HG02970 (cell line): ENCODE measurements at regions not wholly inside any gene's neighbourhood (a gene's known extent, or its start where the extent isn't known, plus 50 kb on each side); places are given as distances from the start of the nearest gene placed in this dataset.
"Not testable (repeated sequence)": the region's sequence is repeated elsewhere in the genome, so short reads cannot be mapped to it uniquely, and the experiment has no call there.

ENCODE experiments used
- ATAC-seq: cut with Tn5 transposase; IDR thresholded peaks from one replicate; pipeline ENCODE4 v1.9.1; 2021; ENCODE audit warnings: mild to moderate bottlenecking, moderate library complexity, moderate number of reproducible peaks; ENCODE audit not compliant: unreplicated experiment, low FRiP score

DNA sequence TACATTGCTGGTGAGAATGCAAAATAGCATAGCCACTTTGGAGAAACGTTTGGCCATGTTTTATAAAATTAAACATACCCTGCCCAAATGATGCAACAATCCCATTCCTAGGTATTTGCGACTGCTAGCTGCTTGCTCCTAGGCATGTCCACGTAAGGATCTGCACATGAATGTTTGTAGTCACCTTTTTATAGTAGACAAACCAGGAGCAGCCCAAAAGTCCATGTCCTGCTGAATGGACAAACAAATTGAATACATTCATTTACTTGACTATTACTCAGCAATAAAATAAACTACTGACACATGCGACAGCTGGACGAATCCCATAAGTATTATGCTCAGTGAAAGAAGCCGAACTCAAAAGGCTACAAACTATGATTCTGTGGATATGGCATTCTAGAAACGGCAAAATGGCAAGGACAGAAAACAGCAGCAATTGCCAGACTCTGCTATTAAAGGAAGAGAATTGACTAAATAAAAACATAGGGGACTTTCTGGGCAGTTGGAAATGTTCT lies 161.9 kb upstream of the GALNT2 start:
- ATAC-seq = no peak

DNA sequence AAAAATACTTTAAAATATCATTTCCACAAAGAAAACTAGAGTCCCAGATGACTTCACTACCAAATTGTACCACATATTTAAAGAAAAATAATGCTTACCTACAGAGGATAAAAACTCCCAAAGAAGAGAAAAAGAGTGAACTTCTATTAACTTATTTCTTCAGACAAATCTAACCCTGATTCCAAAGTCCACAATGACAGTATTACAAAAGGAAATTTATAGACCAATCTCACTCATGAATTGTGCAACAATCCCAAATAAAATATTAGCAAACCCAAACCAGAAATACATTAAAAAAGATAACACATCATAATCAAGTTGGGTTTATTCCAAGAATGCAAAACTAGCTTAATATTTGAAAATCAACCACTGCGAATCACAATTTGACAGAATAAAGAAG lies 161.4 kb upstream of the GALNT2 start:
- no peak for ATAC-seq

DNA sequence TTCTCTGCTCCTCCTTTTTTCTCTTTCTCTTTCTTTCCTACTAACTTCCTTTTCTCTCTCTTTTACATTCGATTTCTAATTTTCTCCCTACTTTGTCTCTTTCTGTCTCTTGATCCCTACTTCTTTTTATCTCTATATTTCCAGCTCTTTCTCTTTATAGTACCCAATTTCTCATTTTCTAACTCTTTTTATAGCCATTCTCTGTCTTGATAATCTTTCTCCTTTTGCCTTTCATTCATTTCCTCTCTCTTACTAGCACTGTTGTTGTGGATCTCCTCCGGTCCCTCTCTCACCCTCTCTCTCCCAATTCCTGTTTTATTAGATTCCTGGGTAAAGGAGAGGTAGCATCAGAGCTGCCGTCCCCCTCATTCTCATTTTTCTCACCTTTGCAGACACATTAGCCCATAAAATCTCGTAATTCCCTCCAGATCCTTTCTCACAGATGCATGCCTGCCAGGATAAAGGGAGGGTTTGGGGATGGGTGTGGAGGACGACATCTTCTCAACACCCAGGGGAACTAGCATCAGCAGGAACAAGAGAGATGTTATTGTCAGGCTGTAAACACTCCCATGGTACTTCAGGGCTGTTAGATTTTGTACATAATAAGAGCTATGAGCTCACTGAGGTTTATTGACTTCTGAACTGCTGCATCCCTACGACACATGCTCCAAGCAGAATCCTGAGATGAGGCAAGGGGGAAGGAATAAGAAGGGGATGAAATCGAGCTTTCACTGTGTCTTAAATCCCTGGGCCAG lies 159.0 kb upstream of the GALNT2 start:
- no peak for ATAC-seq

DNA sequence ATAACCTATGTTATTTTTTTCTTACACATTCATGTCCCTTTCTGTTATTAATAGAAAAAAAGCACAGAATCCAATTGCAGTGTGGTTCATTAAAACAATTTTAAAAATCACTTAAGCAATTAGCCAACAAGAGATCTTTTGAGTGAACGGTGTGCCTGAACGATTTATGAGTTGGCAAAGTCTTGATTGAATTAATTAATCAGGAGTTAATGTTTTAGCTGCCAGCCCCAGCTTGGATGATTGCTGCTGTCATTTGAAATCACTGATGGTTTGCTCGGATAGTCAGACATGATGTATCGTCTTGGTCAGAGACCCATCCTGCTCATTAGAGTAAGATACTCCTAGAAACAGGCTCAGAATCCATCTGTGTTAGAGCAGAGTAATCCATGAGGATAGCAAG lies 158.3 kb upstream of the GALNT2 start:
- ATAC-seq = no peak

DNA sequence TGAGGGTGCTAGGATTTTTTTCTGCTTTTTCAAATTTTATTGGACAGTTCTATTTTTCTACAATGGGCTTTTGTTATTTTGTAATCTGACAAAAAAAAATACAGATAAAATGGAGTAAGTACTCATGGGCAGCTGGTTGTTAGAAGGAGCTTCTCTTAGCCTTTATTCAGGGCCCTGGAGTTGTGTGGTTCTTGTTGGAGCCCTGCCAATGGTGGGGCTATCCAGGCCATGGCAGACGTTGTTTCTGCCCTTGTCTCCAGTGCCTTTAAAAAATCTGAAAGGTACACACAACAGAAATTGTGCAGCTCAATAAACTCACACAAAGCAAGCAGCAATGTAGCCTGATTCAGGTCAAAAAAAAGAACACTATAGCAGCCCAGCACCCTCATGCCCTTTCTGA lies 153.5 kb upstream of the GALNT2 start:
- no peak for ATAC-seq

DNA sequence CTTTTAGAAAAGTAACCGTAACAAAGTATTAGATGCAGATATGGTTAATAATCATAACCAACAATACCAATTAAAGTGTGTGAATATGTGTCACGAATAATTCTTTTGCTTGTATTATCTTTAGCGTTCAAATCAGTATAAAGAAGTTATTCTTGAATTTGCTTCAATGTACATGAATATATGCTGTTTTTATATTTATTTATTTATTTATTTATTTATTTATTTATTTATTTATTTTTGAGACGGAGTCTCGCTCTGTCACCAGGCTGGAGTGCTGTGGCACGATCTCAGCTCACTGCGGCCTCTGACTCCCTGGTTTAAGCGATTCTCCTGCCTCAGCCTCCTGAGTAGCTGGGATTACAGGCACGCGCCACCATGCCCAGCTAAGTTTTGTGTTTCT lies 147.6 kb upstream of the GALNT2 start:
- not testable (repeated sequence) for ATAC-seq

DNA sequence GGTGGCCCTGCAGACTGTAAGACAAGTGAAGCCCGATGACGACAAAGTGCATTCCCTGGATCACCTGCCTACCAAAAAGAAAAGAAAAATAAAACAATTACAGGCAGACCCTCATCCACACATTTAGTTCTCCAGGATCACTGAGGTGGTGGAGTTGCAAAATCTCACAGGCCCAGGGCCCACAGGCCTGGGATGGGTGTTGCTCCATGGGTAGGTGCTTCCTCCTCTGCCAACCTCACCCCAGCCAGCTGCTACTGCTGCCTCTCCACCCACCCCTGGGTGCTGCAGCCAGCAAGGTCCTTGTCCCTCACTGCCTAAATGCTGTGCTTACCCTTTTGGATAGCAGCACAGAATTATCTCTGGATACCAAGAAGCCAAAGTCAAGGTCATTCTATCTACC lies 146.4 kb upstream of the GALNT2 start:
- no peak for ATAC-seq

DNA sequence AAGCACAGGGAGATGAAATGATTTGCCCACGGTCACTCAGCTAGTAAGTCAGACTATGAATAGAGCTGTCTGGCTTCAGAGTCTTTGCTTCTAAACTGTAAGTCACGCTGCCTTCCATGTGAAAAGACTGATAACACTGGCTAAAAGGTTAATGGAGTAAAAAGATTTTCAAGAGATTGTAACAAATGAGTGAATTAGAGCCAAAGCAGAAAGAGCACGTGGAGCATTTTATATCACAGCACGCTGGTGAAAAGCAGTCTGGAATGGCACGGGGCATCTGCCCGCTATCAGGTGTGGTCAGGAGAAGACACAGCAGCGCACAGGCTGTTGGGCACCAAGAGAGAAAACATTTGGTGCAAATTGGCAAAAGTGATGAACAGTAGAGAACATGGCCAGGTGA lies 144.8 kb upstream of the GALNT2 start:
- ATAC-seq = no peak

DNA sequence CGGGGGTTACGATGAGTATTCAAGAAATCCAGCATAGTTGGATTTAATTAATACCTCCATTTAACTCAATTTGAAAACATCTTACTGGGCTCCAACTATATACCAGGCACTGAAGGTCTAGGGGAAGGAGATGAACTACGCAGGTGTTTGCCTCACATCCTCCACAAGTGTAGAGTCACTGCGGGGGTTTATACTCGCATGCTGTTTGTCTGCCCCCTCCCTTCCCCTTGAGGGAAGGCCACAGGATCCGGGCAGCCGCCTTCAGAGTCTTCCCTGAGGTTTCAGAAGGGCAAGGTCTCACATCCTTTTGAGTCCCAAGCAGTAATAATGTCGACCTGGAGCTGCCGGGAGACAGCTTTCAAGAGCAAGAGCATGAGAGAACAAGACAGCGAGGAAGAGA lies 142.4 kb upstream of the GALNT2 start:
- ATAC-seq = no peak

DNA sequence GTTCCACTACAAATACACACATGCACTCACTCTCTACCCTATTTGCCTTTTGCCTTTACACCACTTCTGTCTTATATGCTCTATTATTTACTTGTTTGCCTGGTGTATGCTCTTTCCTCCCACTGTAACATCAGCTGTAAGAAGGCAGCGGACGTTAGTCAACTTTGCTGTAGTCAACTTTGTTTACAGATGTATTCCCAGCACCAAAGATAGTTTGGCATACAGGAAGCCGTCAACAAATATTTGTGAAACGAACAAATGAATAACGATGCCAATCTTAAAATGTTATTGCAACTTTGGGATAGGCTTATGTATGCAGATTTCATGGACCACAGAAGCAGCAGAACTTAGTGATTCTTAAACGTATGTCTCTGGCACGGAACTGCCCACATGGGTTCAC lies 138.3 kb upstream of the GALNT2 start:
- ATAC-seq = no peak

DNA sequence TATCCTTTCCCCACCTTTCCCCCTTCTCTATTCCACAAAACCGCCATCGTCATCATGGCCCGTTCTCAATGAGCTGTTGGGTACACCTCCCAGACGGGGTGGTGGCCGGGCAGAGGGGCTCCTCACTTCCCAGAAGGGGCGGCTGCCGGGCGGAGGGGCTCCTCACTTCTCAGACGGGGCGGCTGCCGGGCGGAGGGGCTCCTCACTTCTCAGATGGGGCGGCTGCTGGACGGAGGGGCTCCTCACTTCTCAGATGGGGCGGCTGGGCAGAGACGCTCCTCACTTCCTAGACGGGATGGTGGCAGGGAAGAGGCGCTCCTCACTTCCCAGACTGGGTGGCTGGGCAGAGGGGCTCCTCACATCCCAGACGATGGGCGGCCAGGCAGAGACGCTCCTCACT lies 135.3 kb upstream of the GALNT2 start:
- ATAC-seq = not testable (repeated sequence)

DNA sequence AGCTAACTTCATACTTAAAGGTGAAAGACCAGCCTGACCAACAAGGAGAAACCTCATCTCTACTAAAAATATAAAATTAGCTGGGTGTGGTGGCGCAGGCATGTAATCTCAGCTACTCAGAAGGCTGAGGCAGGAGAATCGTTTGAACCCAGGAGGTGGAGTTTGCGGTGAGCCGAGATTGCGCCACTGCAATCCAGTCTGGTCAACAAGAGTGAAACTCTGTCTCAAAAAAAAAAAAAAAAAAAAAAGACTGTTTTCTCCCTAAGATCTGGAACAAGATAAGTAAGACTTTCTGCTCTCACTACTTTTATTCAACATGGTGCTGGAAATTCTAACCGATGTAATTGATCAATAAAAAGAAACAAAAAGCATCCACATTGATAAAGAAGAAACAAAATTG lies 131.9 kb upstream of the GALNT2 start:
- ATAC-seq = not testable (repeated sequence)

DNA sequence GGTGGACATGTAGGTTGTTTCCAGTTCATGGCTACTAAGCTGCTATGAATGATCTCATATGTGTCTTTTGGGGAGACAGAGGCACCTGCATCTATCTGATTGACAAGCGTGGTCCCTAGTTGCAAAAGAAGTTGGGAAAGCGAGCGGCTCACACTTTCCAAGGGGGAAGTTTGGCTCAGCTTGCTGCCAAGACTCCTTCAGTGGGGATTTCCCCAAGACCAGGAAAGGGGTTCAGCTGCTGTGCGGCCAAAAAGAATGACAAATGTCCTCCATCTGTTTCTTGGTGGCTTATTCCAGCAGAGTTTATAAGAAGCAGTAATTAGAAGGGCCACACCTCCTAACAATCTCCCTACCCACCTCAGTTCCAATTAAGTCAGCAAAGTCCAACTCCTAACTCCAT lies 128.5 kb upstream of the GALNT2 start:
- no peak for ATAC-seq

DNA sequence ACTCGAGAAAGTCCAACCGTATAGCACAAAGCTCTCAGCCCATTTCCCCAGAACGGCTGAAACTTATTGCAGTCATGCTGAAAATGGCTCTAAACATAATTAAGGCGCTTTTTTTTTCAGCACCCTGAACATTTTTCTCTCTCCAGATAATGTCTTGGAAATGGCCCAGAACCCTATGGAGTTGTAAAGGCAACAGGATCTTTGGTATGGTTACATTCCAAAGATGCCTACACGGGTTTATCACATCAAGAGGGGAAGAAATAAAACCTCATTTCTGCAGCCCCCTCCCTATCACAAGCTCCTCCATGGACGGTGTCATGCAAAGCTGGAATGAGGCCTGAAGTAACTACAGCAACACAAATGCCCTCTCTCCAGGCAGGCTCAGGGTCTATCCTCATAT lies 126.4 kb upstream of the GALNT2 start:
- no peak for ATAC-seq

DNA sequence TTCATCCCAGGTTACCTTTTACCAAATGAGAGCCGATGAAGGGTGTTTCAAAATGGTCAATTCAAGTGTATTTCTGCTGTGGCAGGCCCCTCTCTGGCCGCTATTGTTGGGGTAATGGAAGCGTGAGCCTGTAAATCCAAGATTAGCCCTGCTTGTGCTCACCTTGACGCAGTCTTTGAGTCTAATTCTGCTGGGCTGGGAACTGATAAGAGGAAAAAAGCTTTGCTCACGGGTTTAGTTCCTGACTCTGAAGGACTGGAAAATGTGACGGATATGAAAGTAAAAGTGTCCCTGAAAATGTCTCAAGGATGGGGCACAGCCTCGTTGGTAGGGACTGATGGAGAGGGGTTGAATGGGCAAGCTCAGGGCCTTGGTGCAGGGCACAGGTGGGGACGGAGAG lies 125.9 kb upstream of the GALNT2 start:
- no peak for ATAC-seq

DNA sequence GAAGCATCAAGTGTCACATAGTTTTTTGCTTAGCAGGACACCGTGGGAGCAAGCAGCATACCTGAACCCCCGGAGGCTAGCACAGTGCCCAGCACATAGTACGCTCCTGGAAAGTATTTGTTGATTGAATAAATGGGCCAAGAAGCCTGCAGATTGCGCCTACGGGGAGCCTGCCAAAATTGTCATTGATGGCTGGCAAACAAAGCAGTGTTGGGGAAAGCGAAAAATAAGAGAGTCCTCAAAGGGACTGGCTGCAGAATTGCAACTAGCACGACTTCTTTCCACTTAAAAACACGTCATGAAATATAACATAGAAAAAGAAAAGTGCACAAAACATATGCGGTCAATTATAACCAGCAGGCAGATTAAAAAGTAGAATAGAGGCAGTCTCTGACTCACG lies 125.2 kb upstream of the GALNT2 start:
- ATAC-seq = no peak

DNA sequence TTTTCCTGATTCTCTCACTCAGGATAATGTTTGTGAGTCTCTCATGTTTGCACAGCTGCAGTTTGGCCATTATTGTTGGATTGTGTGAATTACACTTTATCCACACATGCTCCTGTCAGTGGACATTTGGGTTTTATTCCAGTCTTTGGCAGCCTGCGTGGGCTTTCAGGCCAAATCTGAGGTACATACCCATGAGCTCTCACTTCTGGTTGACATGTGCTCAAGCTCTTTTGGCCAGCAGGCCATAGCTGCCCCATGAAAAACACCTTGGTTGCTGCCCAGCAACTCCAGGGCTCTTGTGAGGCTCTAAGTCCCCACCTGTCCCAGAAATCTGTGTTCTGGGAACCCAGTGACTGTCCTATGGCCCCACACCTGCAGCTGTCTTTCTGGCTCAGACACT lies 124.5 kb upstream of the GALNT2 start:
- ATAC-seq = no peak

DNA sequence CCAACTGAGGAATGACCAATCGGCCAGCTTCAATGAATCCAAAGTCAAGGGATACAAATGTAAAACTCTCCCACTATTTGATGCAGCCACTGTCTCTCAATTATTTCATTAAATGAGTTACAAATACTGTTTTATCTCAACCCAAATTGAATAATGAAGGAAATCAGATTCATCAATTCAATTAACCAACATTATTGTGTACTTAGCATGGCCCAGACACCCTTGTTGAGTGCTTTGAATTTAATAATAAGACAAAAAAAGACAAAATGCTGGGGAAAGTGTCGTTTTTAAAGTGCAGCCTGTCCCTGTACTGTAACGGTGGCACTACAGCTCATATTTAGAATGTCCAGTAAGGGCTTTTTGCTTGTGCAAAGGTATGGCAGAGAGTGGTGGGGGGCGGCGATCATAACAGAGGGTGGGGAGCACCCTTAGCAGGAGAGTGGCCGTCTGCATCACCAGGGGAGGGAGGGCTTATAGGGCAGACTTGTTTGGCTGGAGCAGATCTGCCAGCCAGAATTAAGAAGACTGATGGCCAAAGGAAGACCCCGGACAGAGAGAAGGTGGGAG lies 123.8 kb upstream of the GALNT2 start:
- no peak for ATAC-seq

DNA sequence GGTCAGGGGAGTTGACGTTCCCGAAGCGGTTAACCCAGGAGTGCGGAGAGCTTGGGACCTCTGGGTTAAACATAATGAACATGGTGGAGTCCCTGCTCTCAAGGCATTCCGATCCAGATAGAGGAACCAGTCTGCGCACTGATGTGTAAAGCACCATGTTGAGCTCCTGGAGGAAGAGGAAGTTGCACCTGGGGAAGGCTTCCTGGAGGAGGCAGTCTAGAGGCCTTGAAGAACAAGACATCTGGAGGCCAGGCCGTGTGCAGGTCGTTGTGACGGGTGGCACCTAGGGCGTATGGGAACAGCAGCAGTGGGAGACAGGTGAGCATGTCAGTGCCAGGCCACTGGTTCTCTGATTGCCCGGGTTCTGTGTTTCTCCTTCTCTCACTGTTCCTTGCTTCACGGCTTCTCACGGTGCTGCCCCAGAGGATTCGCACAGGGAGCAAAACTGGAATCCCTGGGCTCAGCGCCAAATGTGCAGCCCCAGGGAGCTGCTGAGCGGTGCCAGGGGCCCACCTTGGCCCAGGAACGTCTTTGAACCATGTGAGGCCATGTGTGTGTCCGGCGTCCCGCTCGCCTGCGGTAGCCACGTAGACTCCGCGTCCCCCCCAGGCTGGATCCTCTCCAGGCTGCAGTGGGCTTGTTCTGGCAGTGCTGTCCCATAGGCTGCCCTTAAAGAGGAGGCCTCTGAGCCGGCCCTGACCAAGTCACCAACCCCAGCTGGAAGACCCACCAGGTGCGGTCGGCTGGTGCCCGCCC lies 122.9 kb upstream of the GALNT2 start:
- no peak for ATAC-seq

DNA sequence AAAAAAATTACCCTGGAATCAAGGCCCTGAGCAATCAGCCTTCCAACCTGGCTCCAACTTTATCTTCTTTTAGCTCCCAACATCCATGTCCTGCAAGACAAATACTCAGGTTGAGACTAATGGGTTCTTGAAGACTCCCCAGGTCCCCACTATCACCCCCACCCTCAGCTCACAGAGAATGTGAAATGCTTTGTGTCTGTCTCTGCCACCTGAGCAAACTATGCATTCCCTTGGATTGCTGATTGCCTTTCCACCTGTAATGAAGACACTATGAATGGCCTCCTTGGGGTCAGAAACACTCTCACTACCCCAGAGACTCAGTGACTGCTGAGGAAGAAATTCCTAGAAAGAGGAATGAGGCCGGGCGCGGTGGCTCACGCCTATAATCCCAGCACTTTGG lies 121.2 kb upstream of the GALNT2 start:
- no peak for ATAC-seq

DNA sequence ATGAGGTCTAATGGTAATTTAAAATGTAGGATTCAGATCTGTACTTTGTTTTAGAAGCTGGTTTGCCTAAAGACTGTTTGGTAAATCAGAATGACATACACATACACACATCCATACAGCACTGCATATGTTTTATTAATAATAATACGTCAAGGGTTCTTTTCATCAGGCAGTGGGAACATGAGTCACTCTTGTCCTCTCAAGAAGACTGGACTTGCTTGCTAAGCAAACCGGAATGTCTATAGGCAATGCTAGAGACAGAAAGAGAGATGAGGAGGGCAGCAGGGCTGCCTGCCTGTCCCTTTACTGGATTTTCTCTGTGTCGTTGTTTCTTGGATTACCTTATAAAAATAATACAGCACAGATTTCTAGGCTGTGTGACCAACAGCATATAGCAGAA lies 119.1 kb upstream of the GALNT2 start:
- ATAC-seq = no peak

DNA sequence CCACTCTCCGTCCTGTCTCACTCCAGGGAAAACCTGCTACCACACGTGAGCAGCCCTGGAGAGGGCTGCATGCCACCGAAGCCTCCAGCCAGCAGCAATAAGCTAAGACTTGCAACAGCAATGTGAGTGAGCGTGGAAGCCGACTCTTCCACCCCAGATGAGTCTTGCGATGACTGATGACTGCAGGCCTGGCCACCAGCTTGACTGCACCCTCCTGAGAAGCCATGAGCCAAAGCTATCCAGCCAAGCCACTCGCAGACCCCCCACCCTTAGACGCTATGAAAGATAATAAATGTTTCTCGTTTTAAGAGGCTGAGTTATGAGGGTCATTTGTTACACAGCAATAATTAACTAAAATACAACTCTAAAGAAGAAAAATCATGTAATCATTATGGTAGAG lies 118.6 kb upstream of the GALNT2 start:
- ATAC-seq = no peak
